ENCODE measurements at regions not wholly inside any gene's neighbourhood (a gene's known extent, or its start where the extent isn't known, plus 50 kb on each side); places are given as distances from the start of the nearest gene placed in this dataset.

DNA sequence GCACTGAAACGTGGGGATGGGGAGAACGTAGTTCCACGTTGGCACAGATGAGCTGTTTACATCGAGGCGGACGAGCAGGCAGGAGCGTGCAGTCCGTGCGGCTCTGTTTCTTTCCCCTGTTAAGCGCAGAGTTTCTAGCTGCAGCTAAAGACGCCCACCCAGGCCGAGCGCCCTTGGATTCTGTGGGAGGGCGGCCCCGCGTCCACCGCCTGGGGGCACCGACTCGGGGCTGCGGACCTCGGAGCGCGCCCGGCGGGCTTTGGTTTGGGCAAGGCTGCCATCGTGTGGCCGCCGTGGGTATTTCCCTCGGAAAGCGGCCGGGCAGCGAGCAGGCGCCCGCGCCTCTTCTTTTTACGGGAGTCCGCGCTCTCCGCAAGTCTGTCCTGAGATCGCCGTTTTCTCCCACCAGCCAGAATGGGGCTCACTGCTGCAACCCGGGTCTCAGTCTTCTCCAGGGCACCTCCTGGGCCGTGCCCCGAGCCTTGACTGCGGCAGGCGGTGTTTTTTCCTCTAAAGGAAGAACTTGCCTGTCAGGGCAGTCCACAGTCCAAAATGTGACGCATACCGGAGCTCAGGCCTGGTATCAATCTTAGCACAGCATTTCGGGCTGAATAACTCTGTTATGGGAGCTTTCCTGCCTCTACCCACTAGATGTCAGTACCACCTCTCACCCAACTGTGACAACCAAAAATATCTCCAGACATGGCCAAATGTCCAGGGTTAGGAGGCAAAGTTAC is 219.9 kb upstream of the IGF1R start:
- in situ Hi-C loops (cut with HindIII; ENCODE audit: low pct_ligation_motif_present, low sequenced_read_pairs) = no loop called here
- peak; percentile 51 for DNase-seq
- TF ChIP-seq, protein P1, sequence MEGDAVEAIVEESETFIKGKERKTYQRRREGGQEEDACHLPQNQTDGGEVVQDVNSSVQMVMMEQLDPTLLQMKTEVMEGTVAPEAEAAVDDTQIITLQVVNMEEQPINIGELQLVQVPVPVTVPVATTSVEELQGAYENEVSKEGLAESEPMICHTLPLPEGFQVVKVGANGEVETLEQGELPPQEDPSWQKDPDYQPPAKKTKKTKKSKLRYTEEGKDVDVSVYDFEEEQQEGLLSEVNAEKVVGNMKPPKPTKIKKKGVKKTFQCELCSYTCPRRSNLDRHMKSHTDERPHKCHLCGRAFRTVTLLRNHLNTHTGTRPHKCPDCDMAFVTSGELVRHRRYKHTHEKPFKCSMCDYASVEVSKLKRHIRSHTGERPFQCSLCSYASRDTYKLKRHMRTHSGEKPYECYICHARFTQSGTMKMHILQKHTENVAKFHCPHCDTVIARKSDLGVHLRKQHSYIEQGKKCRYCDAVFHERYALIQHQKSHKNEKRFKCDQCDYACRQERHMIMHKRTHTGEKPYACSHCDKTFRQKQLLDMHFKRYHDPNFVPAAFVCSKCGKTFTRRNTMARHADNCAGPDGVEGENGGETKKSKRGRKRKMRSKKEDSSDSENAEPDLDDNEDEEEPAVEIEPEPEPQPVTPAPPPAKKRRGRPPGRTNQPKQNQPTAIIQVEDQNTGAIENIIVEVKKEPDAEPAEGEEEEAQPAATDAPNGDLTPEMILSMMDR (IDR thresholded peaks at IDR 0.05; ENCODE audit: low read depth, low read length, missing control alignments) = peak; percentile 72
- peak overlapping the region; percentile 52 for H3K4me3 ChIP-seq (ENCODE audit: low read depth, low read length)
- no peaks in the 10 kb centered on the region for H3K36me3 ChIP-seq (replicated peaks)
- H3K27me3 ChIP-seq (replicated peaks) = no peaks in the 10 kb centered on the region
- no peak overlapping the region for H3K27ac ChIP-seq

DNA sequence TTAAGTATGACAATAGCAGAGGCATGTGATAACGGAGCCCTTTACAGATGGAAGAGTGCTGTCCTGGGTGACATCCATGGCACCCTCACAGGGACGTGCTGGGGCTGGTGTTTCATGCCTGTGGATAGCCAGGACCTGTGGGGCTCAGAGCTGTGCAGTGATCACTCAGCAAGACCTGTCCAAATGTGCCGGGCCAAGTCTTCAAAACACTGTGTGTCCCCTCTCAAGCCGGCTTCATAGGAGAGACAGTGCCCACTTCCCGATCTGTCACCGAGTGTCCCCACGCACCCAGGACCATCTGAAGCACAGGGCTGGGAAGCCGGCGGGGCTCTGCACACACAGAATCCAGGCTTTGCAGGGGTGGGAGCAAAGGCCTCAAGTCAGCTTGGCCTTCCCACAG is 217.2 kb upstream of the IGF1R start:
- TF ChIP-seq, protein P1 (IDR thresholded peaks at IDR 0.05; ENCODE audit: low read depth, low read length, missing control alignments) = no peak
- Histone ChIP-seq H3K4me3 (ENCODE audit: low read depth, low read length) (no peak overlapping the region), H3K27ac (no peak overlapping the region), H3K27me3 (replicated peaks) (no peaks in the 10 kb centered on the region), H3K36me3 (replicated peaks) (no peaks in the 10 kb centered on the region)
- in situ Hi-C loops (cut with HindIII; ENCODE audit: low pct_ligation_motif_present, low sequenced_read_pairs) = no loop called here
- no peak for DNase-seq

DNA sequence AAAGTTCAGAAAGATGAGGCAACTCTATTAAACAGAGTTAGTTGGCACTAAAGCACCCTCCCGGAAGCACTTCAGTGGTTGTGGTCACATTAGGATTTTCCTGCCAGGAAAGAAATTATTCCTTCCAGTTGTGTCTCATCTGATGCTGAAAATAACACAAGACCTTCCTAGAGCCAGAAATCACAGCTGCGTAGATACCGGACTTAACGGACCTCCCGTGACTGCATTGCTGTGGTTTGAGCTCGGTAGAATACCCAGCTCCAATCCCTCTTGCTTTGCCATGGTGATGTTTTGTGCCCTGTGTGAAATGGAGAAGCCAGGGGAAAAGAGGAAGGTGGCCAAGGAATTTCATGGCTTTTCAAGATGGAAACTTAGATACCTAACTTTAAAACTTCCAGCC is 215.0 kb upstream of the IGF1R start:
- Histone ChIP-seq H3K27me3 (replicated peaks) (no peaks in the 10 kb centered on the region), H3K4me3 (ENCODE audit: low read depth, low read length) (no peak overlapping the region), H3K27ac (no peak overlapping the region), H3K36me3 (replicated peaks) (no peaks in the 10 kb centered on the region)
- no peak for DNase-seq
- TF ChIP-seq, protein P1 (IDR thresholded peaks at IDR 0.05; ENCODE audit: low read depth, low read length, missing control alignments) = no peak
- in situ Hi-C loops (cut with HindIII; ENCODE audit: low pct_ligation_motif_present, low sequenced_read_pairs) = no loop called here

DNA sequence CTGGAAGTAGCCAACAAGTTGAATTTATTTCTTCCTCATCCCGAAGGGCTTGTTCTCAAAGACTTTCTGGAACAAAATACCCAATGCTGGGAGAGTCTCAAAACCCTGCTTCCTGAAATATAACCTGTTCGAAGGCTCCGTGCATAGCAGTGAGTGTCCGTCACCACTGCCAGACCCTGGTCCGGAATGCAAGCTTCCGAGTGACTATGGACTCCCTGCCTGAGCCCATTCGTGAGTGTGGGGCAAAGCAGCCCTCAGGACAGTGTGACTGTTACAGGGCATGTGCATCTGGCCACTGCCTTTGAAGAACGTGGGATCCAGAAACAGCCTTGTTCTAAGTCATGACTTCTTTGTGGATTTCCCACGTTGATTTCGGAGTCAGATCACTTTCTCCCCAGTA is 214.5 kb upstream of the IGF1R start:
- TF ChIP-seq, protein P1 (IDR thresholded peaks at IDR 0.05; ENCODE audit: low read depth, low read length, missing control alignments) = no peak
- no peak overlapping the region for H3K27ac ChIP-seq
- in situ Hi-C loops (cut with HindIII; ENCODE audit: low pct_ligation_motif_present, low sequenced_read_pairs) = no loop called here
- no peak for DNase-seq
- no peaks in the 10 kb centered on the region for H3K27me3 ChIP-seq (replicated peaks)
- no peaks in the 10 kb centered on the region for H3K36me3 ChIP-seq (replicated peaks)
- no peak overlapping the region for H3K4me3 ChIP-seq (ENCODE audit: low read depth, low read length)

DNA sequence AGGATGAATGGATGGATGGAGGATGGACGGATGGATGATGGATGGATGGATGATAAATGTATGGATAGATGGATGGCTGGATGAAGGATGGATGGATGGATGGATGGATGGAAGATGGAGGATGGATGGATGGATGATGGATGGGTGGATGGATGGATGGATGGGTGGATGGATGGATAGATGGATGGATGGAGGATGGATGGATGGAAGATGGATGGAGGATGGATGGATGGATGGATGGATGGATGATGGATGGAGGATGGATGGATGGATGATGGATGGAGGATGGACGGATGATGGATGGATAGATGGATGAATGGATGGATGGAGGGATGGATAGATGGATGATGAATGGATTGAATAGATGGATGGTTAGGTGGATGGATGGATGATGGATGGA is 210.6 kb upstream of the IGF1R start:
- TF ChIP-seq, protein P1 (IDR thresholded peaks at IDR 0.05; ENCODE audit: low read depth, low read length, missing control alignments) = no peak
- Histone ChIP-seq H3K27me3 (replicated peaks) (no peaks in the 10 kb centered on the region), H3K36me3 (replicated peaks) (no peaks in the 10 kb centered on the region), H3K27ac (no peak overlapping the region), H3K4me3 (ENCODE audit: low read depth, low read length) (no peak overlapping the region)
- no peak for DNase-seq
- in situ Hi-C loops (cut with HindIII; ENCODE audit: low pct_ligation_motif_present, low sequenced_read_pairs) = no loop called here

DNA sequence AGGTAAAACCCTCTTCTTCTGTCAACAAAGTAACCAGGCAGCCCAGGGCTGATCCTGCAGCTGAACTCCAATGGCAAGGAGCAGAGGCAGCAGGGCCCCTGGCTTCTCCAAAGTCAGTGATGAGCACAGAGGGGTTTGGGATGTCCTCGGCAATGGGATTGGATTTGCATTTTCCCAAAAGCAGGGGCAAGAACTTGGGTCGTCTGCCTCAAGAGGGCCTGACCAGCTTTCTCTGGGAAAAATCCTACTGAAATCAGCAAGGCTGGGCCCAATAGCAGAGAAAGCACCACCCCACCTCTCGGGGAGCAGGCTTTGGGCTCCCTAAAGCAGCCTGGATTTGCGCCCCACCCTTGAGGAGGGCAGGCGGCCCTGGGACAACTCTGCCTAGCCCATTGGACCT is 210.0 kb upstream of the IGF1R start:
- no peak overlapping the region for H3K27ac ChIP-seq
- TF ChIP-seq, protein P1 (IDR thresholded peaks at IDR 0.05; ENCODE audit: low read depth, low read length, missing control alignments) = no peak

More for the DNA sequence above, 210.0 kb upstream of the IGF1R start:
- H3K4me3 ChIP-seq (ENCODE audit: low read depth, low read length) = no peak overlapping the region
- no peak for DNase-seq
- no peaks in the 10 kb centered on the region for H3K27me3 ChIP-seq (replicated peaks)
- no peaks in the 10 kb centered on the region for H3K36me3 ChIP-seq (replicated peaks)
- in situ Hi-C loops (cut with HindIII; ENCODE audit: low pct_ligation_motif_present, low sequenced_read_pairs) = no loop called here
